IMR-90 (cell line): ENCODE measurements at regions not wholly inside any gene's neighbourhood (a gene's known extent, or its start where the extent isn't known, plus 50 kb on each side); places are given as distances from the start of the nearest gene placed in this dataset.

Experiments used
- ATAC-seq: fragments of 200-7000 bp; cut with Tn5 transposase; 2 replicates; pipeline ENCODE4 v1.9.1; 2020; ENCODE audit warnings: low read depth, mild to moderate bottlenecking, moderate library complexity
- BruUV-seq: library from RNA; stranded (reverse); fragments of 400-500 nt; replicated peaks from 2 replicates; lab custom pipeline; 2021; lab: Mats Ljungman, UMichigan
- CTCF ChIA-PET: fragments of 300-600 bp; formaldehyde crosslinking; extraction: SDS; loops from one replicate; lab custom pipeline; 2021; ENCODE audit warnings: antibody characterized with exemption; lab: Yijun Ruan, JAX
- POLR2A ChIA-PET: fragments of 300-600 bp; sonication (Branson Sonifier 250); formaldehyde crosslinking; loops from one replicate; lab custom pipeline; 2022; ENCODE audit warnings: antibody characterized with exemption; ENCODE audit not compliant: unreplicated experiment; lab: Charles Lee
- DNase-seq: peaks from one replicate; pipeline ENCODE4 v3.0.0; 2013
- H2AFZ ChIP-seq: replicated peaks from 2 replicates; pipeline ENCODE3; 2013; ENCODE audit warnings: low read length, mild to moderate bottlenecking; ENCODE audit not compliant: poor library complexity
- H2AK5ac ChIP-seq: 2 replicates; pipeline ENCODE4 v1.6.1; 2013; ENCODE audit warnings: low read depth, low read length, inconsistent platforms
- H2AK9ac ChIP-seq: replicated peaks from 2 replicates; pipeline ENCODE3; 2013; ENCODE audit warnings: mild to moderate bottlenecking, low read depth, low read length, moderate library complexity; ENCODE audit not compliant: poor library complexity
- H2BK120ac ChIP-seq: 2 replicates; pipeline ENCODE4 v1.6.1; 2013; ENCODE audit warnings: low read depth, low read length, inconsistent platforms
- H2BK15ac ChIP-seq: 3 replicates; pipeline ENCODE4 v1.6.1; 2013; ENCODE audit warnings: low read depth, low read length, inconsistent platforms
- H2BK20ac ChIP-seq: 2 replicates; pipeline ENCODE4 v1.6.1; 2013; ENCODE audit warnings: low read depth, mild to moderate bottlenecking, inconsistent platforms, low read length, moderate library complexity
- H2BK5ac ChIP-seq: 2 replicates; pipeline ENCODE4 v1.6.1; 2013; ENCODE audit warnings: mild to moderate bottlenecking, low read depth, low read length, inconsistent platforms; ENCODE audit not compliant: poor library complexity, severe bottlenecking
- H3K14ac ChIP-seq: replicated peaks from 2 replicates; pipeline ENCODE4 v1.6.1; 2013; ENCODE audit warnings: low read depth, low read length, inconsistent platforms
- H3K18ac ChIP-seq: 2 replicates; pipeline ENCODE4 v1.6.1; 2013; ENCODE audit warnings: low read depth, low read length, control low read depth
- H3K23ac ChIP-seq: 2 replicates; pipeline ENCODE4 v1.6.1; 2013; ENCODE audit warnings: low read depth, low read length, inconsistent platforms
- H3K27ac ChIP-seq: 2 replicates; pipeline ENCODE4 v1.5.1; 2013; ENCODE audit warnings: mild to moderate bottlenecking, control low read depth, low read length; ENCODE audit not compliant: insufficient read depth
- H3K27me3 ChIP-seq: 2 replicates; pipeline ENCODE4 v1.6.1; 2013; ENCODE audit warnings: low read length; ENCODE audit not compliant: control insufficient read depth, insufficient read depth
- H3K36me3 ChIP-seq: 2 replicates; pipeline ENCODE4 v1.6.1; 2013; ENCODE audit warnings: low read length, mixed read lengths; ENCODE audit not compliant: control insufficient read depth, insufficient read depth
- H3K4ac ChIP-seq: 2 replicates; pipeline ENCODE4 v1.6.1; 2013; ENCODE audit warnings: low read depth, low read length, inconsistent platforms
- H3K4me1 ChIP-seq: 2 replicates; pipeline ENCODE4 v1.6.1; 2013; ENCODE audit warnings: low read length, mixed read lengths; ENCODE audit not compliant: control insufficient read depth, insufficient read depth
- H3K4me2 ChIP-seq: 2 replicates; pipeline ENCODE4 v1.6.1; 2013; ENCODE audit warnings: low read depth, mild to moderate bottlenecking, control low read depth, low read length, moderate library complexity
- H3K4me3 ChIP-seq: 2 replicates; pipeline ENCODE4 v1.5.1; 2013; ENCODE audit warnings: low read depth, mild to moderate bottlenecking, control low read depth, low read length, moderate library complexity; ENCODE audit not compliant: insufficient read depth
- H3K56ac ChIP-seq: 2 replicates; pipeline ENCODE4 v1.6.1; 2013; ENCODE audit warnings: low read length, inconsistent platforms; ENCODE audit not compliant: insufficient read depth; ENCODE audit errors: extremely low read depth
- H3K79me1 ChIP-seq, 2 experiments: 2 replicates each; pipeline ENCODE4 v1.6.1; 2013; ENCODE audit warnings: low read length in 2 of 2, inconsistent platforms in 1 of 2, low read depth in 1 of 2
- H3K9ac ChIP-seq: 2 replicates; pipeline ENCODE4 v1.6.1; 2013; ENCODE audit warnings: low read depth, low read length, control low read depth
- H3K9me1 ChIP-seq: 2 replicates; pipeline ENCODE4 v1.6.1; 2013; ENCODE audit warnings: low read length, inconsistent platforms; ENCODE audit not compliant: insufficient read depth
- H3K9me3 ChIP-seq: 2 replicates; pipeline ENCODE4 v1.6.1; 2013; ENCODE audit warnings: low read length; ENCODE audit not compliant: control insufficient read depth, insufficient read depth
- H4K20me1 ChIP-seq: 2 replicates; pipeline ENCODE4 v1.6.1; 2013; ENCODE audit warnings: low read length, inconsistent platforms; ENCODE audit not compliant: insufficient read depth
- H4K5ac ChIP-seq: 2 replicates; pipeline ENCODE4 v1.6.1; 2013; ENCODE audit warnings: mild to moderate bottlenecking, low read depth, low read length, control low read depth
- H4K8ac ChIP-seq, 2 experiments: 2 replicates each; pipeline ENCODE4 v1.6.1; 2013; ENCODE audit warnings: low read depth in 2 of 2, low read length in 2 of 2, control low read depth in 1 of 2, inconsistent platforms in 1 of 2
- H4K91ac ChIP-seq: 2 replicates; pipeline ENCODE4 v1.6.1; 2013; ENCODE audit warnings: low read depth, low read length, inconsistent platforms; ENCODE audit not compliant: insufficient read depth
- BHLHE40 ChIP-seq: fragments of 150-350 bp; IDR thresholded peaks from 2 replicates; pipeline ENCODE4 v1.6.1; 2016; ENCODE audit warnings: mild to moderate bottlenecking, low read depth, low read length
- MAFK ChIP-seq: IDR thresholded peaks from 2 replicates; pipeline ENCODE4 v1.6.1; 2012; ENCODE audit warnings: low read depth, low read length, improper control_type of control experiment
- NFE2L2 ChIP-seq: fragments of 150-350 bp; IDR thresholded peaks from 2 replicates; pipeline ENCODE4 v1.6.1; 2016; ENCODE audit warnings: low read depth, mild to moderate bottlenecking, low read length
- POLR2A ChIP-seq: IDR thresholded peaks from 2 replicates; pipeline ENCODE4 v1.6.1; 2012; ENCODE audit warnings: mild to moderate bottlenecking, low read depth, low read length
- RAD21 ChIP-seq: IDR thresholded peaks from 2 replicates; pipeline ENCODE4 v1.6.1; 2012; ENCODE audit warnings: low read length, improper control_type of control experiment
- RFX5 ChIP-seq: IDR thresholded peaks from 2 replicates; pipeline ENCODE4 v1.8.0; 2012; ENCODE audit warnings: low read depth, mild to moderate bottlenecking, low read length, moderate library complexity
- dilution Hi-C: fragments of 300-500 bp; cut with HindIII; formaldehyde crosslinking; loops from one replicate; pipeline ENCODE4 v1.14.3; 2018; ENCODE audit warnings: low sequenced_read_pairs; ENCODE audit not compliant: unreplicated experiment
- in situ Hi-C: fragments of 300-500 bp; cut with MboI; formaldehyde crosslinking; loops from 3 replicates; pipeline ENCODE4 v1.14.3; 2019; ENCODE audit warnings: low sequenced_read_pairs, inconsistent platforms, mixed read lengths
- intact Hi-C: fragments of 100-400 bp; cut with micrococcal nuclease; formaldehyde crosslinking; loops from 2 replicates; pipeline ENCODE4 v1.10.0; 2022
- TF ChIP-seq, protein P1 (sequence below): conservative IDR thresholded peaks from 2 replicates; pipeline ENCODE4 v1.5.1; 2012; ENCODE audit warnings: mild to moderate bottlenecking, low read depth, low read length, improper control_type of control experiment
- TF ChIP-seq, protein P2 (sequence below): fragments of 150-350 bp; IDR thresholded peaks from 2 replicates; pipeline ENCODE4 v1.6.1; 2016; ENCODE audit warnings: low read depth, mild to moderate bottlenecking, low read length, moderate library complexity, borderline replicate concordance

DNA sequence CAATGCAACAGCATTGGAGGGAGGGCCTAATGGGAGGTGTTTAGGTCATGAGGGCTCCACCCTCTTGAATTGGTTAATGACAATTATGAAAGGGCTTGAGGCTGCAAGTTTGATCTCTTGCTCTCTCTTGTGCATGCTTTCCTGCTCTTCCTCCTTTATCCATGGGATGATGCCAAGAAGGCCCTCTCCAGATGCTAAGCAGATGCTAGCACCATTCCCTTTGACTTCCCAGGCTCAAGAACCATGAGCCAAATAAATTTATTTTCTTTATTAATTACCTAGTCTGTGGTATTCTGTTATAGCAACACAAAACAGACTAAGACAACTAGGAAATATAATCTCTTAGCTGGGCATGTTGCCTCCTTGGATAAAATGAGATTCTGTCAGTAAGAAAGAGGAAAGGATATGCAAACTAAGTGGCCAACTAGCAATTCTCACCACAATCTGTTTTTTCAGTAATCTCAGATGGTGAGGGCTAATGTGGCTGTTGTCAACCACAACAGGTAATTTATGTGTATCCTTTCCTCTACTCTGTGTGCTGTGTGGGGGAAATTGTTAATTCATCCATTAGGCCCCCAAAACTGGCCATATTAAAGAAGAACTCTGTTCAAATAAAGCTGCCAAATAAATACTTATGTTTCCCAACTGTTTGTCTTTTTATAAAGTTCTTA, 269.1 kb upstream of the CD180 start:
- Histone ChIP-seq H3K4ac (no peak overlapping the region), H3K23ac (no peak overlapping the region), H3K4me1 (no peaks in the 10 kb centered on the region), H2AK9ac (no peak overlapping the region), H2AFZ (no peak overlapping the region), H2BK15ac (no peak overlapping the region), H3K56ac (no peak overlapping the region), H3K14ac (no peak overlapping the region), H2AK5ac (no peak overlapping the region), H3K79me1 (no peaks in the 10 kb centered on the region), H3K9me1 (no peaks in the 10 kb centered on the region), H3K9ac (no peak overlapping the region), H2BK5ac (no peak overlapping the region), H3K27me3 (no peaks in the 10 kb centered on the region), H3K4me2 (no peak overlapping the region), H3K18ac (no peak overlapping the region), H3K36me3 (no peaks in the 10 kb centered on the region), H2BK20ac (no peak overlapping the region), H4K5ac (no peak overlapping the region), H3K27ac (no peak overlapping the region), H4K8ac (no peak overlapping the region), H2BK120ac (no peak overlapping the region), H3K4me3 (no peak overlapping the region), H4K20me1 (no peaks in the 10 kb centered on the region), H3K9me3 (no peaks in the 10 kb centered on the region), H4K91ac (no peak overlapping the region)
- DNase-seq, result no peak
- CTCF ChIA-PET, result no interaction called here
- no TSS peak for BruUV-seq
- no peak for ATAC-seq
- TF ChIP-seq MAFK (no peak), BHLHE40 (no peak), POLR2A (no peak), RAD21 (no peak), RFX5 (no peak), NFE2L2 (no peak)
- TF ChIP-seq, protein P1, sequence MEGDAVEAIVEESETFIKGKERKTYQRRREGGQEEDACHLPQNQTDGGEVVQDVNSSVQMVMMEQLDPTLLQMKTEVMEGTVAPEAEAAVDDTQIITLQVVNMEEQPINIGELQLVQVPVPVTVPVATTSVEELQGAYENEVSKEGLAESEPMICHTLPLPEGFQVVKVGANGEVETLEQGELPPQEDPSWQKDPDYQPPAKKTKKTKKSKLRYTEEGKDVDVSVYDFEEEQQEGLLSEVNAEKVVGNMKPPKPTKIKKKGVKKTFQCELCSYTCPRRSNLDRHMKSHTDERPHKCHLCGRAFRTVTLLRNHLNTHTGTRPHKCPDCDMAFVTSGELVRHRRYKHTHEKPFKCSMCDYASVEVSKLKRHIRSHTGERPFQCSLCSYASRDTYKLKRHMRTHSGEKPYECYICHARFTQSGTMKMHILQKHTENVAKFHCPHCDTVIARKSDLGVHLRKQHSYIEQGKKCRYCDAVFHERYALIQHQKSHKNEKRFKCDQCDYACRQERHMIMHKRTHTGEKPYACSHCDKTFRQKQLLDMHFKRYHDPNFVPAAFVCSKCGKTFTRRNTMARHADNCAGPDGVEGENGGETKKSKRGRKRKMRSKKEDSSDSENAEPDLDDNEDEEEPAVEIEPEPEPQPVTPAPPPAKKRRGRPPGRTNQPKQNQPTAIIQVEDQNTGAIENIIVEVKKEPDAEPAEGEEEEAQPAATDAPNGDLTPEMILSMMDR, result no peak
- TF ChIP-seq, protein P2, sequence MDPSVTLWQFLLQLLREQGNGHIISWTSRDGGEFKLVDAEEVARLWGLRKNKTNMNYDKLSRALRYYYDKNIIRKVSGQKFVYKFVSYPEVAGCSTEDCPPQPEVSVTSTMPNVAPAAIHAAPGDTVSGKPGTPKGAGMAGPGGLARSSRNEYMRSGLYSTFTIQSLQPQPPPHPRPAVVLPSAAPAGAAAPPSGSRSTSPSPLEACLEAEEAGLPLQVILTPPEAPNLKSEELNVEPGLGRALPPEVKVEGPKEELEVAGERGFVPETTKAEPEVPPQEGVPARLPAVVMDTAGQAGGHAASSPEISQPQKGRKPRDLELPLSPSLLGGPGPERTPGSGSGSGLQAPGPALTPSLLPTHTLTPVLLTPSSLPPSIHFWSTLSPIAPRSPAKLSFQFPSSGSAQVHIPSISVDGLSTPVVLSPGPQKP, result no peak
- POLR2A ChIA-PET, result interaction anchor here (0.6 kb wide), 1 partner anchor 216 kb away, joined by 5 read pairs; no protein-coding TSS in a partner anchor
- dilution Hi-C loops (no loop called here), in situ Hi-C loops (no loop called here), intact Hi-C loops (no loop called here)
